HepG2 (cell line): ENCODE measurements at regions not wholly inside any gene's neighbourhood (a gene's known extent, or its start where the extent isn't known, plus 50 kb on each side); places are given as distances from the start of the nearest gene placed in this dataset.

Experiments
- ATAC-seq: fragments of 200-7000 bp; cut with Tn5 transposase; 3 replicates; pipeline ENCODE4 v1.9.1; 2020; ENCODE audit warnings: mild to moderate bottlenecking, moderate library complexity
- BruUV-seq: library from RNA; stranded (reverse); fragments of 400-500 nt; replicated peaks from 2 replicates; lab custom pipeline; 2021; lab: Mats Ljungman, UMichigan
- CTCF ChIA-PET: fragments of 300-600 bp; formaldehyde crosslinking; extraction: SDS; loops from one replicate; lab custom pipeline; 2021; ENCODE audit warnings: low total read pairs, inconsistent platforms, low intra/inter-chr PET ratio; lab: Yijun Ruan, JAX
- POLR2A ChIA-PET: fragments of 350-600 bp; sonication (Branson Sonifier 250); formaldehyde crosslinking; loops from one replicate; lab custom pipeline; 2020; ENCODE audit warnings: antibody characterized with exemption, inconsistent platforms; lab: Yijun Ruan, JAX
- DNase-seq: peaks from one replicate; pipeline ENCODE4 v3.0.0-alpha.2; 2015; ENCODE audit warnings: low spot score
- FAIRE-seq: peaks from 3 replicates; lab custom pipeline; 2011; peaks lifted over from hg19 to GRCh38; lab: Jason Lieb, UNC
- H2AFZ ChIP-seq: one replicate; pipeline ENCODE4 v1.6.1; 2011; ENCODE audit warnings: low read length, inconsistent platforms
- H3K27ac ChIP-seq: fragments of 300-600 bp; 3 replicates; pipeline ENCODE4 v1.8.0; 2011; ENCODE audit warnings: mixed run types, mild to moderate bottlenecking, mixed read lengths, low read length, inconsistent platforms; ENCODE audit not compliant: insufficient read depth; ENCODE audit errors: extremely low read length
- H3K27me3 ChIP-seq, 2 experiments: fragments of 200-600 bp in 1 of 2; 2 replicates in 1 of 2; 3 replicates in 1 of 2; pipeline versions ENCODE4 v1.6.0 to v1.8.0; 2011; ENCODE audit warnings: low read length in 2 of 2, mild to moderate bottlenecking in 2 of 2, moderate library complexity in 2 of 2, inconsistent platforms in 1 of 2; ENCODE audit not compliant: insufficient read depth in 2 of 2, control insufficient read depth in 1 of 2
- H3K36me3 ChIP-seq, 2 experiments: fragments of 200-600 bp in 1 of 2; replicated peaks in 1 of 2; 2 replicates in 1 of 2; 3 replicates in 1 of 2; pipeline versions ENCODE4 v1.5.1 to v1.8.0; 2011; ENCODE audit warnings: low read length in 2 of 2, inconsistent platforms in 1 of 2; ENCODE audit not compliant: insufficient read depth in 2 of 2, control insufficient read depth in 1 of 2
- H3K4me1 ChIP-seq: 2 replicates; pipeline ENCODE4 v1.5.1; 2012; ENCODE audit warnings: low read length, inconsistent platforms; ENCODE audit not compliant: insufficient read depth
- H3K4me2 ChIP-seq: 2 replicates; pipeline ENCODE4 v1.6.0; 2011; ENCODE audit warnings: low read depth, low read length, inconsistent platforms
- H3K4me3 ChIP-seq, 3 experiments: fragments of 200-600 bp in 1 of 3; sonication (generic), shearing (Covaris generic) in 1 of 3; replicated peaks in 1 of 3; 2 replicates each; pipeline ENCODE4 v1.5.1; 2011 to 2016; ENCODE audit warnings: low read length in 3 of 3, inconsistent platforms in 2 of 3, low read depth in 2 of 3, mild to moderate bottlenecking in 2 of 3, control low read depth in 1 of 3, mixed read lengths in 1 of 3; ENCODE audit not compliant: insufficient read depth in 1 of 3
- H3K79me2 ChIP-seq: one replicate; pipeline ENCODE4 v1.6.1; 2011; ENCODE audit warnings: low read length, inconsistent platforms; ENCODE audit not compliant: insufficient read depth
- H3K9ac ChIP-seq: 2 replicates; pipeline ENCODE4 v1.6.0; 2011; ENCODE audit warnings: mild to moderate bottlenecking, low read depth, low read length, inconsistent platforms; ENCODE audit not compliant: insufficient read depth
- H3K9me3 ChIP-seq: 2 replicates; pipeline ENCODE4 v1.5.1; 2012; ENCODE audit warnings: mild to moderate bottlenecking, low read length
- H4K20me1 ChIP-seq: 2 replicates; pipeline ENCODE4 v1.6.0; 2011; ENCODE audit warnings: inconsistent platforms, mild to moderate bottlenecking, low read length, moderate library complexity; ENCODE audit not compliant: insufficient read depth
- ARHGAP35 ChIP-seq: sonication (generic); formaldehyde crosslinking; IDR thresholded peaks from 2 replicates; pipeline ENCODE4 v1.9.0; 2022; ENCODE audit warnings: mild to moderate bottlenecking, inconsistent platforms, moderate library complexity, missing genetic modification reagents, borderline replicate concordance
- BCL6 ChIP-seq: IDR thresholded peaks from 2 replicates; pipeline ENCODE4 v1.6.1; 2016; ENCODE audit warnings: missing genetic modification reagents, missing compliant biosample characterization
- CEBPG ChIP-seq: IDR thresholded peaks from 2 replicates; pipeline ENCODE4 v1.6.1; 2016
- GFI1 ChIP-seq: sonication (generic); formaldehyde crosslinking; IDR thresholded peaks from 2 replicates; pipeline ENCODE4 v1.5.0; 2020; ENCODE audit warnings: missing genetic modification reagents, mild to moderate bottlenecking, borderline replicate concordance
- HDAC2 ChIP-seq: sonication (generic); formaldehyde crosslinking; IDR thresholded peaks from 2 replicates; pipeline ENCODE4 v1.4.0; 2020; ENCODE audit warnings: missing genetic modification reagents
- HINFP ChIP-seq: sonication (generic); formaldehyde crosslinking; IDR thresholded peaks from 2 replicates; pipeline ENCODE4 v1.4.0; 2020; ENCODE audit warnings: low read depth, mild to moderate bottlenecking, missing genetic modification reagents
- HNRNPH1 ChIP-seq: fragments of 200-400 bp; formaldehyde crosslinking; optimal IDR thresholded peaks from 2 replicates; pipeline ENCODE3; 2017; ENCODE audit warnings: mild to moderate bottlenecking, low read depth, low read length
- KLF11 ChIP-seq: IDR thresholded peaks from 2 replicates; pipeline ENCODE4 v1.6.1; 2016; ENCODE audit warnings: missing compliant biosample characterization
- KLF16 ChIP-seq, 2 experiments: sonication (generic) in 1 of 2; formaldehyde crosslinking in 1 of 2; IDR thresholded peaks; 2 replicates each; pipeline versions ENCODE4 v1.6.1 to v1.8.0; 2016 to 2023; ENCODE audit warnings: missing genetic modification reagents in 2 of 2, missing compliant biosample characterization in 1 of 2
- MATR3 ChIP-seq: sonication (generic); formaldehyde crosslinking; IDR thresholded peaks from 2 replicates; pipeline ENCODE4 v1.4.0; 2020; ENCODE audit warnings: missing genetic modification reagents
- NFATC3 ChIP-seq: sonication (generic); formaldehyde crosslinking; IDR thresholded peaks from 2 replicates; pipeline ENCODE4 v1.5.1; 2020; ENCODE audit warnings: mild to moderate bottlenecking, missing genetic modification reagents
- NKX3-1 ChIP-seq: sonication (generic); formaldehyde crosslinking; IDR thresholded peaks from 2 replicates; pipeline ENCODE4 v1.5.0; 2020; ENCODE audit warnings: missing genetic modification reagents
- REL ChIP-seq: sonication (generic); formaldehyde crosslinking; conservative IDR thresholded peaks from 2 replicates; pipeline ENCODE4 v1.8.0; 2022; ENCODE audit warnings: mild to moderate bottlenecking, missing genetic modification reagents, moderate library complexity
- SKIL ChIP-seq: sonication (generic); formaldehyde crosslinking; IDR thresholded peaks from 2 replicates; pipeline ENCODE4 v1.8.0; 2022; ENCODE audit warnings: missing genetic modification reagents, mild to moderate bottlenecking, moderate library complexity, borderline replicate concordance
- SRSF9 ChIP-seq: fragments of 200-400 bp; formaldehyde crosslinking; IDR thresholded peaks from 2 replicates; pipeline ENCODE4 v1.6.1; 2018; ENCODE audit warnings: borderline replicate concordance, mild to moderate bottlenecking, low read depth, low read length; ENCODE audit not compliant: insufficient read depth, poor library complexity, severe bottlenecking
- ZFP36 ChIP-seq: fragments of 150-350 bp; IDR thresholded peaks from 2 replicates; pipeline ENCODE4 v1.6.1; 2018; ENCODE audit warnings: borderline replicate concordance, low read length, low read depth; ENCODE audit not compliant: partially characterized antibody
- ZNF232 ChIP-seq: sonication (generic); formaldehyde crosslinking; IDR thresholded peaks from 2 replicates; pipeline ENCODE4 v1.4.0; 2020; ENCODE audit warnings: missing genetic modification reagents, borderline replicate concordance
- ZNF292 ChIP-seq: sonication (generic); formaldehyde crosslinking; IDR thresholded peaks from 2 replicates; pipeline ENCODE4 v1.8.1; 2022; ENCODE audit warnings: mild to moderate bottlenecking, low read depth, missing genetic modification reagents, borderline replicate concordance
- ZNF296 ChIP-seq: sonication (generic); formaldehyde crosslinking; conservative IDR thresholded peaks from 2 replicates; pipeline ENCODE4 v1.5.0; 2020; ENCODE audit warnings: mild to moderate bottlenecking, missing genetic modification reagents
- ZNF460 ChIP-seq: sonication (generic); formaldehyde crosslinking; IDR thresholded peaks from 2 replicates; pipeline ENCODE4 v1.5.1; 2020; ENCODE audit warnings: missing genetic modification reagents, mild to moderate bottlenecking, borderline replicate concordance
- ZNF550 ChIP-seq: sonication (generic); formaldehyde crosslinking; IDR thresholded peaks from 2 replicates; pipeline ENCODE4 v1.4.0; 2020; ENCODE audit warnings: mild to moderate bottlenecking, missing genetic modification reagents, borderline replicate concordance
- ZNF558 ChIP-seq: sonication (generic); formaldehyde crosslinking; IDR thresholded peaks from 2 replicates; pipeline ENCODE4 v1.9.0; 2022; ENCODE audit warnings: mild to moderate bottlenecking, missing genetic modification reagents, borderline replicate concordance
- ZNF816 ChIP-seq: sonication (generic); formaldehyde crosslinking; IDR thresholded peaks from 2 replicates; pipeline ENCODE4 v1.8.0; 2022; ENCODE audit warnings: missing genetic modification reagents, mild to moderate bottlenecking, borderline replicate concordance
- WGBS: methylation state at CpG from one replicate; pipeline ENCODE4 v1.1.6; 2017; ENCODE audit warnings: low lambda C conversion rate; 5-methylcytosine and 5-hydroxymethylcytosine counted together
- in situ Hi-C: cut with HindIII; loops from 2 replicates; pipeline ENCODE4 v1.10.0; 2017; ENCODE audit warnings: low pct_unique_long_range_greater_than_20kb; ENCODE audit not compliant: extremely low pct_ligation_motif_present
- intact Hi-C: fragments of 100-400 bp; cut with micrococcal nuclease; formaldehyde crosslinking; loops from one replicate; pipeline ENCODE4 v1.10.0; 2022; ENCODE audit not compliant: unreplicated experiment

GRCh38 chr3:187964760-187965159 is 189.2 kb upstream of the LPP start:
- FAIRE-seq (peak; percentile 67), DNase-seq (peak; percentile 46), ATAC-seq (no peak)
- Histone ChIP-seq H3K27ac (no peak overlapping the region), H3K4me3 (no peak overlapping the region), H3K4me2 (no peak overlapping the region), H4K20me1 (no peaks in the 10 kb centered on the region), H3K27me3 (no peaks in the 10 kb centered on the region), H3K79me2 (no peaks in the 10 kb centered on the region), H2AFZ (no peak overlapping the region), H3K9me3 (no peaks in the 10 kb centered on the region), H3K36me3 (no peaks in the 10 kb centered on the region), H3K9ac (no peak overlapping the region), H3K4me1 (peaks cover 41% of the 10 kb centered on the region)
- CTCF ChIA-PET, result no interaction called here
- in situ Hi-C loops, result no loop called here
- no TSS peak for BruUV-seq
- 20% methylated on average over 2 of the region's 2 CpGs for WGBS
- POLR2A ChIA-PET, result no interaction called here
- intact Hi-C loops, result no loop called here
- TF ChIP-seq HNRNPH1 (no peak), NKX3-1 (CRISPR knock-in tag) (no peak), ZNF460 (CRISPR knock-in tag) (no peak), ZNF292 (CRISPR knock-in tag) (no peak), ZNF296 (CRISPR knock-in tag) (no peak), ZNF232 (no peak), BCL6 (peak; percentile 98), SKIL (CRISPR knock-in tag) (no peak), ZFP36 (no peak), ARHGAP35 (no peak), HINFP (CRISPR knock-in tag) (no peak), REL (CRISPR knock-in tag) (no peak), NFATC3 (CRISPR knock-in tag) (no peak), KLF16 (CRISPR knock-in tag; IDR thresholded peaks at IDR 0.05) (no peak), GFI1 (0 out of 2 replicates have a peak, but pooled peaks have one; percentile 23), KLF11 (no peak), HDAC2 (CRISPR knock-in tag) (0 out of 2 replicates have a peak, but pooled peaks have one; percentile 26), ZNF816 (CRISPR knock-in tag) (no peak), ZNF558 (CRISPR knock-in tag) (no peak), CEBPG (peak; percentile 83), ZNF550 (CRISPR knock-in tag) (no peak), SRSF9 (no peak), MATR3 (CRISPR knock-in tag) (no peak)
